Colonic mucosa (tissue), 4 donors: ENCODE measurements at regions not wholly inside any gene's neighbourhood (a gene's known extent, or its start where the extent isn't known, plus 50 kb on each side); places are given as distances from the start of the nearest gene placed in this dataset.

Source experiments
- DNase-seq: peaks from one replicate; pipeline ENCODE4 v3.0.0-alpha.2; 2020
- H3K27ac ChIP-seq: fragments of 200-600 bp; one replicate; pipeline ENCODE4 v1.8.0; 2021
- H3K27me3 ChIP-seq: fragments of 200-600 bp; one replicate; pipeline ENCODE4 v1.8.0; 2021
- H3K36me3 ChIP-seq: fragments of 200-600 bp; one replicate; pipeline ENCODE4 v1.8.0; 2021
- H3K4me1 ChIP-seq: fragments of 200-600 bp; one replicate; pipeline ENCODE4 v1.8.0; 2021; ENCODE audit warnings: mild to moderate bottlenecking
- H3K4me3 ChIP-seq: fragments of 200-600 bp; one replicate; pipeline ENCODE4 v1.8.0; 2021
- H3K9ac ChIP-seq, 2 donors: one replicate each; pipeline ENCODE4 v1.7.0; 2013; ENCODE audit warnings: control low read depth in 2 of 2, low read depth in 2 of 2, low read length in 2 of 2
- H3K9me3 ChIP-seq: fragments of 200-600 bp; one replicate; pipeline ENCODE4 v1.8.0; 2021
- CTCF ChIP-seq: fragments of 200-600 bp; IDR thresholded peaks from one replicate; pipeline ENCODE4 v1.8.0; 2022; ENCODE audit warnings: antibody characterized with exemption, mild to moderate bottlenecking
- intact Hi-C: fragments of 100-400 bp; cut with DNase I; formaldehyde crosslinking; loops from one replicate; pipeline ENCODE4 v1.14.1; 2022
- donor health status: healthy.
- donor health status: DM: no; HTN: no; CAD: no.
- donor health status: DM: no; HTN: no; CAD: no.

- no peak overlapping the region for H3K27ac ChIP-seq
- H3K36me3 ChIP-seq = no peaks in the 10 kb centered on the region
- no peaks in the 10 kb centered on the region for H3K4me1 ChIP-seq
- intact Hi-C loops = no loop called here
- DNase-seq = no peak
- no peak overlapping the region for H3K4me3 ChIP-seq
- TF ChIP-seq CTCF = no peak
- no peak overlapping the region for H3K9ac ChIP-seq
- no peaks in the 10 kb centered on the region for H3K9me3 ChIP-seq
- no peaks in the 10 kb centered on the region for H3K27me3 ChIP-seq
Measured at GRCh38 chr14:31952573-31952972, 124.5 kb upstream of the ARHGAP5 start.

GRCh38 chr14:31953210-31953609 lies 123.9 kb upstream of the ARHGAP5 start:
- no peaks in the 10 kb centered on the region for H3K4me1 ChIP-seq
- no peak for TF ChIP-seq CTCF
- intact Hi-C loops = no loop called here
- H3K4me3 ChIP-seq = no peak overlapping the region
- no peak overlapping the region for H3K27ac ChIP-seq
- H3K9ac ChIP-seq = no peak overlapping the region
- H3K9me3 ChIP-seq = no peaks in the 10 kb centered on the region
- no peaks in the 10 kb centered on the region for H3K36me3 ChIP-seq
- no peaks in the 10 kb centered on the region for H3K27me3 ChIP-seq
- no peak for DNase-seq

GRCh38 chr14:31954991-31955390 lies 122.1 kb upstream of the ARHGAP5 start:
- Histone ChIP-seq H3K27me3 (no peaks in the 10 kb centered on the region), H3K4me1 (no peaks in the 10 kb centered on the region), H3K9me3 (no peaks in the 10 kb centered on the region), H3K9ac (no peak overlapping the region), H3K4me3 (no peak overlapping the region), H3K36me3 (no peaks in the 10 kb centered on the region), H3K27ac (no peak overlapping the region)
- DNase-seq = no peak
- intact Hi-C loops = no loop called here
- no peak for TF ChIP-seq CTCF

- Histone ChIP-seq H3K4me1 (no peaks in the 10 kb centered on the region), H3K27ac (no peak overlapping the region), H3K36me3 (no peaks in the 10 kb centered on the region), H3K27me3 (no peaks in the 10 kb centered on the region), H3K9me3 (no peaks in the 10 kb centered on the region), H3K9ac (no peak overlapping the region), H3K4me3 (no peak overlapping the region)
- TF ChIP-seq CTCF = no peak
- intact Hi-C loops = no loop called here
- no peak for DNase-seq
Measured at GRCh38 chr14:31955936-31956579, 121.0 kb upstream of the ARHGAP5 start.

GRCh38 chr14:31957565-31957964 lies 119.5 kb upstream of the ARHGAP5 start:
- TF ChIP-seq CTCF = no peak
- no peak for DNase-seq
- Histone ChIP-seq H3K4me3 (no peak overlapping the region), H3K27me3 (no peaks in the 10 kb centered on the region), H3K4me1 (no peaks in the 10 kb centered on the region), H3K36me3 (no peaks in the 10 kb centered on the region), H3K9me3 (no peaks in the 10 kb centered on the region), H3K27ac (no peak overlapping the region), H3K9ac (no peak overlapping the region)
- intact Hi-C loops = no loop called here
